Right lobe of liver (tissue), 6 donors: ENCODE measurements at regions not wholly inside any gene's neighbourhood (a gene's known extent, or its start where the extent isn't known, plus 50 kb on each side); places are given as distances from the start of the nearest gene placed in this dataset.

Source experiments
- ATAC-seq, 4 donors: fragments of 200-7000 bp; cut with Tn5 transposase; one replicate each; pipeline ENCODE4 v1.9.1; 2020; ENCODE audit warnings: mild to moderate bottlenecking in 4 of 4, moderate library complexity in 4 of 4
- DNase-seq, 3 donors: peaks; one replicate each; pipeline ENCODE4 v3.0.0-alpha.2; 2020
- H3K27ac ChIP-seq, 3 donors: fragments of 200-600 bp; one replicate each; pipeline ENCODE4 v1.8.0; 2022
- H3K27me3 ChIP-seq, 2 donors: fragments of 200-600 bp; one replicate each; pipeline ENCODE4 v1.8.0; 2022
- H3K36me3 ChIP-seq, 4 donors: fragments of 200-600 bp; sonication (generic) in 1 of 4; one replicate each; pipeline versions ENCODE4 v1.5.1 to v1.8.0; 2017 to 2022; ENCODE audit warnings: control low read depth in 1 of 4
- H3K4me1 ChIP-seq, 4 donors: fragments of 200-600 bp; sonication (generic) in 1 of 4; one replicate each; pipeline versions ENCODE4 v1.5.1 to v1.8.0; 2017 to 2022; ENCODE audit warnings: control low read depth in 1 of 4
- H3K4me3 ChIP-seq, 3 donors: fragments of 200-600 bp; one replicate each; pipeline ENCODE4 v1.8.0; 2022
- H3K9me3 ChIP-seq, 4 donors: fragments of 200-600 bp; sonication (generic) in 1 of 4; one replicate each; pipeline versions ENCODE4 v1.5.1 to v1.8.0; 2017 to 2022; ENCODE audit warnings: control low read depth in 1 of 4
- POLR2A ChIP-seq: fragments of 450-650 bp; IDR thresholded peaks from one replicate; pipeline ENCODE4 v1.6.1; 2017; ENCODE audit warnings: antibody characterized with exemption, mild to moderate bottlenecking
- WGBS: methylation state at CpG from one replicate; pipeline ENCODE4 v1.1.6; 2018; ENCODE audit warnings: low coverage, low lambda C conversion rate; ENCODE audit not compliant: insufficient coverage; ENCODE audit errors: missing lambda C conversion rate; 5-methylcytosine and 5-hydroxymethylcytosine counted together
- intact Hi-C, 2 donors: fragments of 100-400 bp; cut with DNase I; formaldehyde crosslinking; loops; one replicate each; pipeline versions ENCODE4 v1.11.2 to v1.14.1; 2022
- TF ChIP-seq, protein P1 (sequence below), 4 donors: fragments of 200-600 bp in 3 of 4; fragments of 450-650 bp in 1 of 4; IDR thresholded peaks; one replicate each; pipeline versions ENCODE4 v1.5.1 to v1.8.0; 2016 to 2022; ENCODE audit warnings: antibody characterized with exemption in 4 of 4, mild to moderate bottlenecking in 2 of 4
- donor health status: DM: no; HTN: yes; CAD: no.
- donor health status: DM: no; HTN: no; CAD: no.
- donor health status: DM: no; HTN: no; CAD: no.
- donor health status: DM: no; HTN: yes; CAD: no.
- donor health status: DM: no; HTN: yes; CAD: no.

- Histone ChIP-seq H3K9me3 (no peaks in the 10 kb centered on the region), H3K4me3 (no peak overlapping the region), H3K36me3 (no peaks in the 10 kb centered on the region), H3K27me3 (no peaks in the 10 kb centered on the region), H3K4me1 (no peaks in the 10 kb centered on the region), H3K27ac (no peak overlapping the region)
- TF ChIP-seq, protein P1, sequence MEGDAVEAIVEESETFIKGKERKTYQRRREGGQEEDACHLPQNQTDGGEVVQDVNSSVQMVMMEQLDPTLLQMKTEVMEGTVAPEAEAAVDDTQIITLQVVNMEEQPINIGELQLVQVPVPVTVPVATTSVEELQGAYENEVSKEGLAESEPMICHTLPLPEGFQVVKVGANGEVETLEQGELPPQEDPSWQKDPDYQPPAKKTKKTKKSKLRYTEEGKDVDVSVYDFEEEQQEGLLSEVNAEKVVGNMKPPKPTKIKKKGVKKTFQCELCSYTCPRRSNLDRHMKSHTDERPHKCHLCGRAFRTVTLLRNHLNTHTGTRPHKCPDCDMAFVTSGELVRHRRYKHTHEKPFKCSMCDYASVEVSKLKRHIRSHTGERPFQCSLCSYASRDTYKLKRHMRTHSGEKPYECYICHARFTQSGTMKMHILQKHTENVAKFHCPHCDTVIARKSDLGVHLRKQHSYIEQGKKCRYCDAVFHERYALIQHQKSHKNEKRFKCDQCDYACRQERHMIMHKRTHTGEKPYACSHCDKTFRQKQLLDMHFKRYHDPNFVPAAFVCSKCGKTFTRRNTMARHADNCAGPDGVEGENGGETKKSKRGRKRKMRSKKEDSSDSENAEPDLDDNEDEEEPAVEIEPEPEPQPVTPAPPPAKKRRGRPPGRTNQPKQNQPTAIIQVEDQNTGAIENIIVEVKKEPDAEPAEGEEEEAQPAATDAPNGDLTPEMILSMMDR (IDR thresholded peaks at IDR 0.05): no peak
- no peak for TF ChIP-seq POLR2A
- intact Hi-C loops: no loop called here
- WGBS: 76% methylated on average over 9 of the region's 24 CpGs
- no peak for ATAC-seq
- no peak for DNase-seq
Measured at GRCh38 chr16:86894029-86894567, 315.7 kb downstream of the FOXL1 start.

DNA sequence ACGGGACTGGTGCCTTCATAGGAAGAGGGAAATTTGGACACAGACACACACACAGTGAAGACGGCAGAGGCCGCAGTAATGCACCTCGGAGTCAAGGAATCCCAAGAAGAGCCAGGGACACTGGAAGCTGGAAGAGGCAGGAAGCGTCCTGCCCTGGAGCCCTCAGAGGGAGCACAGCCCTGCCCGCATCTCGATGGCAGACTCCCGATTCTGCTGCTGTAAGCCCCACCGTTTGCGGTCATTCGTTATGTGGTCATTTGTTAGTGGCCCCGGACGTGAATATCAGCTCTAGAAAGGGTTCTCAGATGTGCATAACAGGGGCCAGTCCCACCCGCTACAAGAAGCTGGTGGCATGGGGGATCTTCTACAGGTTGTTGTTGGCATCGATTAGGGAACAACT, 316.6 kb downstream of the FOXL1 start:
- Histone ChIP-seq H3K9me3 (no peaks in the 10 kb centered on the region), H3K27me3 (no peaks in the 10 kb centered on the region), H3K4me1 (no peaks in the 10 kb centered on the region), H3K27ac (no peak overlapping the region), H3K4me3 (no peak overlapping the region), H3K36me3 (no peaks in the 10 kb centered on the region)
- 47% methylated on average over 6 of the region's 15 CpGs for WGBS
- intact Hi-C loops: no loop called here
- ATAC-seq (no peak), DNase-seq (no peak)
- TF ChIP-seq POLR2A: no peak
- TF ChIP-seq, protein P1 (IDR thresholded peaks at IDR 0.05): no peak

- DNase-seq (no peak), ATAC-seq (no peak)
- 31% methylated on average over 11 of the region's 11 CpGs for WGBS
- Histone ChIP-seq H3K4me3 (no peak overlapping the region), H3K4me1 (no peaks in the 10 kb centered on the region), H3K36me3 (no peaks in the 10 kb centered on the region), H3K27me3 (no peaks in the 10 kb centered on the region), H3K27ac (no peak overlapping the region), H3K9me3 (no peaks in the 10 kb centered on the region)
- intact Hi-C loops: no loop called here
- TF ChIP-seq, protein P1 (IDR thresholded peaks at IDR 0.05): no peak
- no peak for TF ChIP-seq POLR2A
Measured at GRCh38 chr16:86895606-86896005, 317.3 kb downstream of the FOXL1 start.

GRCh38 chr16:86896976-86897375, 318.6 kb downstream of the FOXL1 start:
- Histone ChIP-seq H3K9me3 (no peaks in the 10 kb centered on the region), H3K27me3 (no peaks in the 10 kb centered on the region), H3K27ac (no peak overlapping the region), H3K4me1 (no peaks in the 10 kb centered on the region), H3K36me3 (no peaks in the 10 kb centered on the region), H3K4me3 (no peak overlapping the region)
- TF ChIP-seq, protein P1 (IDR thresholded peaks at IDR 0.05): no peak
- no peak for TF ChIP-seq POLR2A
- WGBS: 57% methylated on average over 6 of the region's 9 CpGs
- DNase-seq (no peak), ATAC-seq (no peak)
- intact Hi-C loops: no loop called here

DNA sequence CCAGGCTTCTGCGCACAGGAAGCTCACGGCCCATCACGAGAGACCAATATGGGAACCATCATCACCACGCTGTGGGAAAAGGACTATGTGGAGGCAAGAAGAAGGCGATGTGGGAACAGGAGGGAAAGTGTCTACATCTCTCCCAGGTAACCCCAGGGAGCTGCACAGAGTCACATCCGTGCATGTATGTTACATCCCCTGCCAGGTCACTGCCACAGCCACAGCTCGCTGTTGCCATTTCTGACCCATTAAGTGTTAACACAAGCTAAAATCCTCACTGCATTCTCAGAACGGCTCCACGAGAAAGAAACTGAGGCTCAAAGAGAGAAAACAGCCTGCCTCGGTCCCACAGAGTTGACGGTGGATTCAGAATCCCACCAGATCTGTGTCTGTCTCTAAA, 319.1 kb downstream of the FOXL1 start:
- H3K9me3 ChIP-seq: no peaks in the 10 kb centered on the region
- H3K36me3 ChIP-seq: no peaks in the 10 kb centered on the region
- no peak for ATAC-seq
- no peak for TF ChIP-seq POLR2A
- TF ChIP-seq, protein P1 (IDR thresholded peaks at IDR 0.05): no peak
- no peak for DNase-seq
- WGBS: 20% methylated on average over 3 of the region's 11 CpGs
- no peak overlapping the region for H3K27ac ChIP-seq
- H3K27me3 ChIP-seq: no peaks in the 10 kb centered on the region
- H3K4me3 ChIP-seq: no peak overlapping the region
- no peaks in the 10 kb centered on the region for H3K4me1 ChIP-seq
- intact Hi-C loops: no loop called here
